ENCODE measurements at regions not wholly inside any gene's neighbourhood (a gene's known extent, or its start where the extent isn't known, plus 50 kb on each side); places are given as distances from the start of the nearest gene placed in this dataset.

DNA sequence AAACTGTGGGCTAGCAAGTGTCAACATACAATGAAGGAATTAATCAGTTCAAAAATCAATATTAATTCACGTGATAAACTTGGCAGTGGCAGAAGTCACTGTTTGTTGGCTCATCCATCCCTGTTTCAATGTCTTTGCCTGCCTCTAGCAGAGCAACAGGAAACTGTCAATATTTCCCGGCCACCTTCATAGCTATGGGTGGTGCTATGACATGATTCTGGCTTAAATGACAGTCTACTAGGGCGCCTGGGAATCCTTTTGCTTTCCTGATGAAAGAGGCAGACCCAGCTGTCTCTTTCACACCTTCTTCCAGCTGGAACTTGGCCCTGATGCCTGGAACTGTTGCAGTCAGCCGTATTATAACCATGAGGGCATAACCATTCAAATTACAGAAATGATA is 72.1 kb upstream of the DNAH5 start:
- no peak overlapping the region for H3K27ac ChIP-seq
- no peaks in the 10 kb centered on the region for H3K27me3 ChIP-seq
- peaks cover 0 to 11% (median 6%) of the 10 kb centered on the region in 3 donors for H3K4me1 ChIP-seq
- ATAC-seq, result no peak
- no peaks in the 10 kb centered on the region for H3K36me3 ChIP-seq
- TF ChIP-seq EP300 (IDR thresholded peaks at IDR 0.05) (no peak), POLR2AphosphoS5 (IDR thresholded peaks at IDR 0.05) (no peak)
- TF ChIP-seq, protein P1, sequence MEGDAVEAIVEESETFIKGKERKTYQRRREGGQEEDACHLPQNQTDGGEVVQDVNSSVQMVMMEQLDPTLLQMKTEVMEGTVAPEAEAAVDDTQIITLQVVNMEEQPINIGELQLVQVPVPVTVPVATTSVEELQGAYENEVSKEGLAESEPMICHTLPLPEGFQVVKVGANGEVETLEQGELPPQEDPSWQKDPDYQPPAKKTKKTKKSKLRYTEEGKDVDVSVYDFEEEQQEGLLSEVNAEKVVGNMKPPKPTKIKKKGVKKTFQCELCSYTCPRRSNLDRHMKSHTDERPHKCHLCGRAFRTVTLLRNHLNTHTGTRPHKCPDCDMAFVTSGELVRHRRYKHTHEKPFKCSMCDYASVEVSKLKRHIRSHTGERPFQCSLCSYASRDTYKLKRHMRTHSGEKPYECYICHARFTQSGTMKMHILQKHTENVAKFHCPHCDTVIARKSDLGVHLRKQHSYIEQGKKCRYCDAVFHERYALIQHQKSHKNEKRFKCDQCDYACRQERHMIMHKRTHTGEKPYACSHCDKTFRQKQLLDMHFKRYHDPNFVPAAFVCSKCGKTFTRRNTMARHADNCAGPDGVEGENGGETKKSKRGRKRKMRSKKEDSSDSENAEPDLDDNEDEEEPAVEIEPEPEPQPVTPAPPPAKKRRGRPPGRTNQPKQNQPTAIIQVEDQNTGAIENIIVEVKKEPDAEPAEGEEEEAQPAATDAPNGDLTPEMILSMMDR (IDR thresholded peaks at IDR 0.05), result no peak
- H3K4me3 ChIP-seq, result no peak overlapping the region
- H3K9me3 ChIP-seq, result no peaks in the 10 kb centered on the region
- WGBS, 2 donors (ENCODE audit: low coverage in 1 of 2), result 44 to 57% methylated on average over 4 of the region's 4 CpGs

DNA sequence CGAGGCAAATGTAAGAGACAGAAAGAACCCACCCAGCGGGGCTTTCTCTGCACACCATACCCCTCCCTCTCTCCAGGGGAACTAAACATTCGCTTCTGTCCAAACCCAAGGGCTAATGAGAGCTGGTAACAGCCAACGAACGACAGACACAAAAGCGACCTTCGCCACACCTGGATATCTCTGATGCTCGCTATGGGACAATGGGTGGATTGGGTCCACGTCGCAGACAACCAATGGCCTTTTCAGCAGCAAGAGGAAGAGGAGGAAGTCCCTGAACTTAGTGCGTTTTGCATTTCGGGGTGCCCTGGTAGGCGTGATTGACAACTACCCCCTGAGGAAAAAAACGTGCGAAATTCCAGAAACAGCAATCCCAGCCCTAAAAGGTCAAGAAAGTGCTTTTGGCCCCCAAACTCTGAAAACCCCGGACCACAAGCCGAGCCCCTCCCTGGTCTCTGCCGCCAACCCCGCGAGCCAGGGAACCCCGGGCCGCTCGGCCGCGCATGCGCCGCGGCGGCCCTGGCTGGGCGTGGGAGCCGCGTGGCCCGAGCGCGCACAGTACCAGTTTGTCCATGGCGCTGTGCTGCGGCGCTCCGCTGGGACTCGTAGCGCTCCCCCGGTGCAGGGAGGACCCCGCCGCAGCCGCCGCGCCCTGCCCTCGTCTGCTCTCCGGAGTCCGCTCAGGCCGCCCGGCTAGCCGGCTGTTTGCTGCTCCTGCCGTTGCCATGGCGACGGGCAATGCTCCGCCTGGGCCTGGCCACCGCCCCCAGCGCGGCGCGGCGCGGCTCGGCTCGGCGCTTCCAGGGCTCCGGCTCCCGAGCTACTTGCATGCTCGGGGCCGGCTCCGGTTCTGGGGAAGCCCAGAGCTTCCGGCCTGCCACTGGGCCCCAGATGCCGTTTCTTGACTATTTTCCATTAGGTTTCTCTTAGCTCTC is 66.9 kb upstream of the DNAH5 start:
- Histone ChIP-seq H3K4me1 (peaks cover 0 to 28% (median 6%) of the 10 kb centered on the region in 3 donors), H3K27me3 (no peaks in the 10 kb centered on the region), H3K4me3 (peak overlapping the region; percentile 58 to 59), H3K9me3 (no peaks in the 10 kb centered on the region), H3K36me3 (no peaks in the 10 kb centered on the region), H3K27ac (peak overlapping the region; percentile 20 to 79 (median 52))
- peak; percentile 87 for ATAC-seq
- no peak for TF ChIP-seq POLR2AphosphoS5 (IDR thresholded peaks at IDR 0.05)
- TF ChIP-seq, protein P1 (IDR thresholded peaks at IDR 0.05), result peak in 3 of 4 experiments; percentile 7 to 42 (median 39)
- 1 to 9% methylated on average over 3 to 11 of the region's 74 CpGs for WGBS, 2 donors (ENCODE audit: low coverage in 1 of 2)

DNA sequence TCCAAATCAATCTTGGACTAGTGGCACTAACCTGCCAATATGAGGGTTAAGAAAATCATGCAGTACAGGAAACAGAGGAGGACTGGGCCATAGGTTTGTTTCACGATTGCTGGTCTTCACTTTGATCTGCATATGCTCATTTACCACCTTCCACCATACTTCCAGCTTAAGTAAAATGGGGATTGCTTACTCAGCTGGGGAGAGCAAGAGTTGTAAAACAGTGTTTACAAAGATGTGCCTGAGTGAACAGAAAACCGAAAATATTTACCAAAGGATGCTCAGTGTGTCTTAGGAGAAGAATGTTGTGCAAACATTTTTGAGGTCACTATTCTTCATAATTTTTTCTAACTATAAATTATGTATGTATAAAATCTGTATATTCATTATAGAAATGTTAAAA is 65.1 kb upstream of the DNAH5 start:
- Histone ChIP-seq H3K4me3 (no peak overlapping the region), H3K36me3 (no peaks in the 10 kb centered on the region), H3K4me1 (peaks cover 0 to 28% (median 6%) of the 10 kb centered on the region in 3 donors), H3K27ac (peak overlapping the region in 2 of 4 donors; percentile 14 to 15), H3K27me3 (no peaks in the 10 kb centered on the region), H3K9me3 (no peaks in the 10 kb centered on the region)
- 55% methylated on average over 2 of the region's 2 CpGs for WGBS, 2 donors (ENCODE audit: low coverage in 1 of 2)
- ATAC-seq, result no peak
- TF ChIP-seq, protein P1 (IDR thresholded peaks at IDR 0.05), result no peak
- no peak for TF ChIP-seq POLR2AphosphoS5 (IDR thresholded peaks at IDR 0.05)
- TF ChIP-seq EP300 (IDR thresholded peaks at IDR 0.05), result no peak
- no peak for TF ChIP-seq POLR2A (IDR thresholded peaks at IDR 0.05)

DNA sequence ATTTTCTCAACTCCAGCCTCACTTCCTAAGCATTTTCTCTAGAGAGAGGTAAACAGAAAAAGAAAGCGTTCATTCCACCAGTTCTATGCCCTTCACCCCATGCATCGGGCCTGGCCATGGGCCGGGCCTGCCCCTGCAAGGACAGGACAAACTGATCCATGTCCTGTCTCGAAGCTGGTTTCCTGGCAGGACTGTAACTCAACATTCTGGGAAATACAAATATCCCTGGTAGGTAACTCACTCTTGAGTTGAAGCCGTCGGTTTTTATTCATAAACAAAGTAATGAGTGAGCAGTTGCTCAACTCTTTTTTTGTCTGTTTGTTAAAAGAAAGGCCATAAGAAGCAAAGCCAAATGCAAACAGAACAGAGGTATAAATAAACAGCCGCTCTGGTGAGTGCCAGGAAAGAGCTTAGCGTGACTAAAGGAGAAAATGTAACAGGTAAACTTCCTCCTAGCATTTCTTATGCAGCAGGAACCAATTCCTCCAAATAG is 64.4 kb upstream of the DNAH5 start:
- 47 to 54% methylated on average over 4 of the region's 8 CpGs for WGBS, 2 donors (ENCODE audit: low coverage in 1 of 2)
- Histone ChIP-seq H3K4me3 (no peak overlapping the region), H3K27me3 (no peaks in the 10 kb centered on the region), H3K36me3 (no peaks in the 10 kb centered on the region), H3K27ac (peak overlapping the region in 2 of 4 donors; percentile 14 to 48), H3K4me1 (peaks cover 0 to 28% (median 6%) of the 10 kb centered on the region in 3 donors), H3K9me3 (no peaks in the 10 kb centered on the region)
- no peak for ATAC-seq
- TF ChIP-seq, protein P1 (IDR thresholded peaks at IDR 0.05), result no peak
- TF ChIP-seq EP300 (IDR thresholded peaks at IDR 0.05) (no peak), POLR2AphosphoS5 (IDR thresholded peaks at IDR 0.05) (peak; percentile 78)
